NCI-H2029 (cell line): ENCODE measurements at regions not wholly inside any gene's neighbourhood (a gene's known extent, or its start where the extent isn't known, plus 50 kb on each side); places are given as distances from the start of the nearest gene placed in this dataset.
"Not testable (repeated sequence)": the region's sequence is repeated elsewhere in the genome, so short reads cannot be mapped to it uniquely, and the experiment has no call there.

Source experiments
- DNase-seq: peaks from one replicate; lab custom pipeline; 2025; lab: John Stamatoyannopoulos, UW

DNA sequence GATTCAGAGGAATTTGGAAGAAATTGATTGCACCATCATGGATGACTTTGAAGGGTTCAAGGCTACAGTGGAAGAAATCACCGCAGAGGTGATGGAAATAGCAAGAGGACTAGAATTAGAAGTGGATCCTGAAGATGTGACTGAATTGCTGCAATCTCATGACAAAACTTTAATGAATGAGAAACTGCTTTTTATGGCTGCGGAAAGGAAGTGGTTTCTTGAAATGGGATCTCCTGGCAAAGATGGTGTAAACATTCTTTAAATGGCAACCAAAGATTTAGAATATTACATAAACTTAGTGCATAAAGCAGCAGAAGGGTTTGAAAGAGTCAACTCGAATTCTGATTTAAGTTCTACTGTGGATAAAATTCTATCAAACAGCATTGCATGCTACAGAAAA lies 698.6 kb downstream of the PLA2G4A start:
- no peak for DNase-seq

DNA sequence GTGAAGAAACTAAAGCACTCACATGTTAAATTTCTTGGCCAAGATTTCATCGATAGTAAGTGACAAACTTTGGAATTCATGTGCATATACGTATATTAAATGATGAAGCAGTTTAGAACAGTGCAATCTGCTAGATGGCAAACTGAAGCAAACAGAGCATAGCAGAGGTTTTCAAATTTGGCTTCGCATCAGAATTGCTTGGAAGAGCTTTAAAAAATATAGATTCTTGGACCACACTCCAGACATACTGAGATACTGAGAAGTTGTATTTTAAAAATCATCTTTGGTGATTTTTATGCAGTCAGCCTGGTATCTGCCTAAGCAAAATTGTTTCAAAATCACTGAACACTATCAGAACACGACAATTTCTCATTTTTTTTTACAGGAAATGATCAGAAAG lies 709.2 kb downstream of the PLA2G4A start:
- no peak for DNase-seq

DNA sequence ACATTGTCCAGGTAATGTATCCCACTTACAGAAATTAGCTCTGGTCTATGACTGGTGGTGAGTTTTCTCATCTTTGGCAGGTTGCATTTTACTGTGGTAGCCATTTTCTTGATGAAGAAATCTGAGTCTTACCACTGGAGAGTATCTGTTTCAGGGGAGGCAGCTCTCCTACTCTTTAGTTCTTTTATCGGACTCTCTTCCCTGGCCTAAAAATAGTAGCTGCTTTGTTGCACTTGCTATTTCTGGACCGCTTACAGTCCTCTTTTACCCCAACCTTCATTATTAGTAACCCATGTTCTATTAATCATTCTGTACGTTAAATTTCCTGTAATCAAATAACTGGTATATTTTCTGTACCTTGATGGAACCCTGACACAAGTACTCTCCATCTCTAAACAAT lies 720.8 kb downstream of the PLA2G4A start:
- no peak for DNase-seq

DNA sequence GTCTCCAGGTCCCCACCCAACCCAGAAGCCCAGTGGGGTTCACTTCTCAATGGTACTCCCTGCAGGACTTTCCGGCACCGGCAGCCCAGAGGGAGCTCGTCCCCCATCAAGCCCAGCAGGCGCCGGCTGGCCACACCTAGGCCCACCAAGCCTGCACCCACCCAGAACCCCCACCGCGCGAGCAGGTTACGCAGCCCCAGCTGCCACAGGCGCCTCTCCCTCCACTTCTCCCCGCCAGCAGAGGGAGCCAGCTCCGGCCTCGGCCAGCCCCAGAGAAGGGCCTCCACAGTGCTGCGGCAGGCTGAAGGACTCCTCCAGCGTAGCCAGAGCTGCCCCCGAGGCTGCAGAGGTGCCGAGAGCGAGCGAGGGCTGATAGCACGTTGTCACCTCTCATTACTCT lies 722.3 kb downstream of the PLA2G4A start:
- no peak for DNase-seq

DNA sequence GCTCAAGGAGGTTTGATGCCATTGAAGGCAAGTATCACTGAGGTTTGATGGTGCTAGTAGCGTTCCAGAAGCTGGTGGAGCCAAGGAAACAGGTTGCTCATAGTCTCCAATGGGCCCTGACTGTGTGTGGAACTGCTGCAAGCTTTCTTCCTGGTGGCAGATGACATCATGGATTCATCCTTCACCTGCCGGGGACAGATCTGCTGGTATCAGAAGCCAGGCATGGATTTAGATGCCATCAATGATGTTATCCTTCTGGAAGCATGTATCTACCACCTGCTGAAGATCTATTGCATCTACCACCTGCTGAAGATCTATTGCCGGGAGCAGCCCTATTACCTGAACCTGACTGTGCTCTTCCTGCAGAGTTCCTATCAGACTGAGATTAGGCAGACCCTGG lies 734.4 kb downstream of the PLA2G4A start:
- DNase-seq = no peak

DNA sequence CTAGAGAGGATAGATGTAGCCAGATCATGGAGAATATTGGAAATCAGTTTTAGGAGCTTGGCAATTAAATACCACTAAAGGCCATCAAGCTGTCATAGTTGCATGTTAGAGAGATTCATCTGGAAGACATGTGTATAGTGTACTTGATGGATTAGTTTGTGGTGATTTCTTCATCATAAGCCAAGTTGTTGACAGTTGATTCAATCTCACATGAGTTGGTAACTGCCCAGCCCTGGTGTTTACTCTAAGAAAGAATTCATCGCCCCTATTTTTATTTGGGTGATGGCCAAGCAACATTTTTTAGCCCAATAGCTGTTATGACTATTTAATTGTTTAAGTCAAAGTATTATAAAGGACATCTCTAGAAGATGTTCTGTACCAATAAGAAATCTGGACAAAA lies 737.6 kb downstream of the PLA2G4A start:
- no peak for DNase-seq

DNA sequence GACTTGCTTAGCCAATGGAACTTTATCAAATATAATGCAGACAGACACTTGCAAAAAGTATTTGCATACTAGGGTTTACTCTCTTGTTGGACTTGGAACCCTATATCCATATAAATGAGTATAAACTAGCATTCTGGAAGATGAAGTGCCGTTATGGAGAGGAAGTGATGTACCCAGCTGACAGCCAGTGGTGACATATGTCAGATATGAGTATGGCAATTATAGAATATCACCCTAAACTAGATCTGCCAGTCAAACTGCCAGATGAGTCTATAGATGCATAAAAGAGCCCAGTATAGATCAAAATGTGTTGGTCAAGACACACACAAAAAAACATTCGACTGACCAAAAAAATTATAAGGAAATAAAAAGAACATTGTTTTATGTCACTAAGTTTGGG lies 739.3 kb downstream of the PLA2G4A start:
- no peak for DNase-seq

DNA sequence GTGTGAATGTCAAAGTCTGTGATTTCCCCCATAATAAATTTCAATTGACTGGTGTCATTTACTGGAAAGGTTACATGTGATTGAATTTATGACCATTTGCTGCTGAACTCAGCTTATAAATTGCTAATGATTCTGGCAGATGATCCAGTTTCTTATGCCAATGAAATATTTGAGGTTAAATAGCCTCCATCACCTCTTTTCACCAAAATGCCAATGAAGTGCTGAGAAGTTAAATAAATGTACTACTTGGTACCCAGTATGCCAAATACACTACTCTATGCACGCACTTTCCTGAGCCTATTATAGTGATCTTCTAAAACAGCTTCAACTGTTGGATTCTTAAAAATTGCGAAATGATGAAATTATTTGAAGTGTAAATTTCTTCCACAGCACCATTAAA lies 741.4 kb downstream of the PLA2G4A start:
- DNase-seq = no peak

DNA sequence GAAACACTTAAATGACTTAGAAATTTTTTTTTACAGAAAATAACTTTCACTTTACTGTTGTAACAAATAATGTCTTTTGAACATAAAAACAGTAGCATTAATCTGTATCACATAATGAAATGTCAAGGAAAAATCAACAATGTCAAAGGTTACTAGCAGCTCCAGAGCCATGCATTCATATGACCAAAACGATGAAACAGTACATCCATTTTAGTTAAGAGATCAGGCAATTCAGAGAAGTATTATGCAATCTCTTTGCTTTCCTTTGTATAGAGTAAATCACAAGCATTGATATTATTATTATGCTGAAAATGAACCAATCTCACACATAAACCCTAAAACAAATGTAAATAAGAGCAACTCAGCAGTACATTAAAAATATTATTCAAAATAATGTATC lies 748.9 kb downstream of the PLA2G4A start:
- DNase-seq = no peak

DNA sequence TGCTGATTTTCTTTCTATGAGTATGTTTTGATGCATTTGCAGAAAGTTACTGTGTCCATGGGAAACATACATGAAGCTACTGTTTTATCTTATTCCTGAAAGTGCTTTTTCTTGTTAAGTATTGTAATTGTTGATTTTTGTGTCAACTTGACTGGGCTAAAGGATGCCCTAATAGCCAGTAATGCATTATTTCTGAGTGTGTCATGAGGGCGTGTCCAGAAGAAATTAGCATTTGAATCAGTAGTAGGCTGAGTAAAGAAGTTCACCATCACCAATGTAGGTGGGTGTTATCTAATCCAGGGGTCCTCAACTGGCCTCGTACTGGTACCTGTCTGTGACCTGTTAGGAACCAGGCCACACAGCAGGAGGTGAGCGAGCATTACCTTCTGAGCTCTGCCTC lies 760.2 kb downstream of the PLA2G4A start:
- no peak for DNase-seq

DNA sequence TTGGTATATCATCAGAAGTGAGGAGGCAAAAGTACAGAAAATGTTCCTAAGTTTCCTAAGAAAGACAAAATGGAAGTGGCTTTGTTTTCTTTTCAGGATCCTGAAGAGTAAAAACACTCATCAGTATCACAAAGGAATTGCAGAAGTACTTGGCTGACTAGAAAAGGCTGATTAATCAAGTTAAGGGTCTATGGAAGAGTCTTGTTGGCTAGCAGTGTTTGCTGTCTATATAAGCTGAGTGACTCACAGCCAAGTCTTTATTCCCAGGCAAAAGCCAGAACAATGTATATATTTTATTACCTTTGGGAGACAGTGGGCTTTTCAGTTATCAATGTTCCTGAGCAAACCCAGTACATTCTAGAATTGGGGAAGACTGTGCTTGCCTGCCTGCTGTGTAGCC lies 777.0 kb downstream of the PLA2G4A start:
- no peak for DNase-seq

DNA sequence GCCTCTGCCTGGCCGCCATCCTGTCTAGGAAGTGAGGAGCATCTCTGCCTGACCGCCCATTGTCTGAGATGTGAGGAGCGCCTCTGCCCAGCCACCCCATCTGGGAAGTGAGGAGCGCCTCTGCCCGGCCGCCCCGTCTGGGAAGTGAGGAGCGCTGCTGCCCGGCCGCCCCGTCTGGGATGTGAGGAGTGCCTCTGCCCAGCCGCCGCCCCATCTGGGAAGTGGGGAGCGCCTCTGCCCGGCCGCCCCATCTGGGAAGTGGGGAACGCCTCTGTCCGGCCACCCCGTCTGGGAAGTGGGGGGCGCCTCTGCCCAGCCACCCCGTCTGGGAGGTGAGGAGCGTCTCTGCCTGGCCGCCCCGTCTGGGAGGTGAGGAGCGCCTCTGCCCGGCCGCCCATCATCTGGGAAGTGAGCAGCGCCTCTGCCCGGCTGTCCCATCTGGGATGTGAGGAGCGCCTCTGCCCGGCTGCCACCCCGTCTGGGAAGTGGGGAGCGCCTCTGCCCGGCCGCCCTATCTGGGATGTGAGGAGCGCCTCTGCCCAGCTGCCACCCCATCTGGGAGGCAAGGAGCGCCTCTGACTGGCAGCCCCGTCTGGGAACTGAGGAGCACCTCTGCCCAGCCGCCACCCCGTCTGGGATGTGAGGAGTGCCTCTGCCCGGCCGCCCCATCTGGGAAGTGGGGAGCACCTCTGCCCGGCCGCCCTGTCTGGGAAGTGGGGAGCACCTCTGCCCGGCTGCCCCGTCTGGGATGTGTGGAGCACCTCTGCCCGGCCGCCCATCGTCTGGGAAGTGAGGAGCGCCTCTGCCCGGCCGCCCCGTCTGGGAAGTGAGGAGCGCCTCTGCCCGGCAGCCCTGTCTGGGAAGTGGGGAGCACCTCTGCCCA lies 787.3 kb downstream of the PLA2G4A start:
- DNase-seq = not testable (repeated sequence)

DNA sequence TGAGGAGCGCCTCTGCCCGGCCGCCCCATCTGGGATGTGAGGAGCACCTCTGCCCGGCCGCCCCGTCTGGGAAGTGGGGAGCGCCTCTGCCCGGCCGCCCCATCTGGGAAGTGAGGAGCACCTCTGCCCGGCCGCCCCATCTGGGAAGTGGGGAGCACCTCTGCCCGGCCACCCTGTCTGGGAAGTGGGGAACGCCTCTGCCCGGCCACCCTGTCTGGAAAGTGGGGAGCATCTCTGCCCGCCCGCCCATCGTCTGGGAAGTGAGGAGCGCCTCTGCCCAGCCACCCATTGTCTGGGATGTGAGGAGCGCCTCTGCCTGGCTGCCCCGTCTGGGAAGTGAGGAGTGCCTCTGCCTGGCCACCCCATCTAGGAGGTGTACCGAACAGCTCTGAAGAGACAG lies 788.1 kb downstream of the PLA2G4A start:
- not testable (repeated sequence) for DNase-seq

DNA sequence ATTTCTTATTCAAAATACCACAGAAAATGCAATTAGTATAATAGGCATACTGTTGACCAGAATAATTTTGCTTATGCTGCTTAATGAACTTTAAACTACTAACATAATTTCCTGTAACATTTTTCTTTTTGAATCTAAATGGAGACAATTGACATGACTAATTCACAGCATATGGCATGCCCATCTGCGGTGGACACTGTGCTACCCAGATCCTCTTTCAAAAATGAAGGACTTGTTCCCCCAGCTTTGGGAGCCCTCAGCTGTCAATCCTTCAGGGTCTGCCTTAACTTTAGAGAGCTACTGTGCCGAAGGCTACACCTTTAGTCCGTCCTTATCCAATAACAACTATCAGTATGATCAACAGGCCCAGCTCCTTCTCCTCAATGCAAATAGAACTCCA lies 789.0 kb downstream of the PLA2G4A start:
- no peak for DNase-seq

DNA sequence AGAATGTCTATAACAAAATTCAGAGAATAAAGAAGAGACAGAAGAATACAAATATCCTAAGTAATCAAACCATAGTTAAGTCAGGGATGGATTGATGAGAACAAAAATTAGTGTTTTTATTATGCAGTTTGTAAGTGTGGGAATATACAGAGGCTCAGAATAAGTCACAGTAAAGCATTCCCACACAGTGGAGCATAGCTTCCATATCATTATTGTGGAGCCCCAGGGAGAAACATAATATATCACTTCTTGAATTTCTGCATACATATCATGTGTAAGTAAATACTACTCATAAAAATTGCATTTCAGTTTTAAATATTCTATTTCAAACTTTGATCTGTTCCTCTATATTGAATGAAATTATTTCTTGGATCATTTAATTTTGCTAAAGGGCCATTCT lies 790.4 kb downstream of the PLA2G4A start:
- DNase-seq = no peak

DNA sequence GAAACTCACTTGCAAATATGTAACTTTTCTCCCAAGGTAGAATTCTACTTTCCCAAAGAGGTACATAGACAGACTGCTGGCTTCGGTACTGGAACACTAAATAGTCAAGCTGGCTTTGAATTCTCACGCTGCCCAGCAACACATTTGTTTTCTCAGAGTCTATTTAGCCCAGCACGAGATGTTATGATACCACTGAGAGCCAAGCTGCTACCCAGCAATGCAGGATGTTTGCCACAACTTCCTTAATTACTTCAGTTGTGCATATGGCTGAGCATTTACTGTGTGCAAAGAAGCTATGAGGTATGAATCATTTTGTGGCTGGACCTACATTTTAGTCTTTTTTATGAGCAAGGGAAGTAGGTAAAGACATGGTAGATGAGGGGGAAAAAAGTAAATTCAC lies 793.2 kb downstream of the PLA2G4A start:
- no peak for DNase-seq

DNA sequence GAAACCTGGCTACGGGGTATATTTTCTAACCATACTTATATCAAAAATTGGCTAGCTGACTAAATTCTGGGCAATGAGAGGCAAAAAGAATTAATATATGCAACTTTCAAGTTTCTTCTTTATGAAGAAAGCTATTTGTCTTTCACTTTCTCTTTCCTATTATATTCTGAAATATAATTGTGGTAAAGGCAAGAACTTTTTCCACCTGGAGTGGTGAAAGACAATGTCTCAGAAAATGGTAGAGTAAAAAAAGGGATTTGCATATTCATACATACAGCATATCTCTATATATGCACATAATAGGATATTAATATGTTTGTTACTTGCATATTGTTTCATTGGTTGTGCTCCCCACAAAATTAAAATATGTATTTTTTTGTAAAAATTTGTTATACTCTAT lies 793.8 kb downstream of the PLA2G4A start:
- no peak for DNase-seq

DNA sequence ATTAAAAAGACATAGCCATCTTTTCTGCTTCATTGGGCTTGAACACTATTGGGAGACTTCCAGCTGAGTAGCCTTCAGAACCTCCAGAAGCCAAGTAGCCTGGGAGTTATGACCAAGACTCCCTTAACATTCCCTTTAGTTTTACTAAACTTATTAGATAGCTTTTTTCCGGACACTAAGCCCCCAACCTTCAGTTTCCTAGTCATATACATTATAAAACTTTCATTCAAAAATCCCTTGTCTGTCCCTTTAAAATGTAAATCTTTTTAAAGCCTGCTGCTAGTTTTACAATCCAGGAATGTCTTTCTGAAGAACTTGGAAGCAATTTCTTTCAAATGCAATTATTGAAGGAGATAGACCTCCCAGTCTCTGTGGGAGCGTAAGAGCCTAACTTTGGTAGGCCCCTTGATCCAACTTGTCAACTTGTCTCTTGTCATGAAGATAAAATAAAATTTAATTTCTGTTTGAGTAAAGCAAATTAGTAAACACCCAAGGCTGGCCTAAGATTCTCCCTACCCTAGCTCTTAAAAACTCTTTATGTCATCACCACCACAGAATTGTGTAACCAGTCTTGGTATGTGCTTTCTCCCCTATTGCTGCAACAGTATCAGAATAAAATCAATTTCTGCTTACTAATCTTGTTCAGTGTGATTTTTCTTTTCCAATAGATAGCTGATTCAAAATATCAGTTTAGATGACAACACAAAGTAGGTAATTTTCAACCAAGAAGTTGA lies 796.2 kb downstream of the PLA2G4A start:
- no peak for DNase-seq

DNA sequence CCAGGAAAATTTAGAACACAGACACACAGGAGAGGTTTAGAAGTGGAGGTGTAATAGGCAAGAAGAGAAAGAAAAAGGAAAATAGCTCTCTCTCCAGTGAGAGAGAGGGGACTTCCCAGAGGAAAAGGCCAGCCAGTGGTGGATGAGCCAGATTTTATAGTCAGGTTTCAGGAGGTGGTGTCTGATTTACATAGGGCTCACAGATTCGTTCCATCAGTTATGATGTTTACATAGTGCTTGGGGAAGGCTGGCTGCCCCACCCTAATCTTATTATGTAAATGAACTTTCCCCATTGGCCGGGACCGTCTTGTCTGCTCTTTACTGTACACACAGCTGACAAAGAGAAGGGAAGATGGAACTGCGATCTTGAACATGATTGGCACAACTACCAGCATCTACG lies 797.3 kb downstream of the PLA2G4A start:
- DNase-seq = no peak

DNA sequence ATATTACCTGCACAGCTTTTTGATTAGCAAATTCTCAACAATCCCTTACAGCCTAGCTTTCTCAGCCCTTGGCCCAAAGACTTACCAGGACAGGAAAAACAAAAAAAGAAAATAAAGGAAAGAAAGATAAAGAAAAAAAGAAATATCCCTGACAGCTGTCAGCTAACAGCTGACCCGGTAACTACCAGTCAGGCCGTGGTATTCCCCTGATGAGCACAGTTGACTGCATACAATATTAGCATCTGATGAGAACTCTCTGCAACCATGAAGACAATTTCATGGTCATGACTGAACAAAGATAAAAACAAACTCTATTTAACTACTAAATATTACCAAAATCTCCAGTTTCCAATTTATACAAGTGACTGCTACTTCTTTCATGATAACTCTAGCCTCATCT lies 798.8 kb downstream of the PLA2G4A start:
- DNase-seq = no peak

DNA sequence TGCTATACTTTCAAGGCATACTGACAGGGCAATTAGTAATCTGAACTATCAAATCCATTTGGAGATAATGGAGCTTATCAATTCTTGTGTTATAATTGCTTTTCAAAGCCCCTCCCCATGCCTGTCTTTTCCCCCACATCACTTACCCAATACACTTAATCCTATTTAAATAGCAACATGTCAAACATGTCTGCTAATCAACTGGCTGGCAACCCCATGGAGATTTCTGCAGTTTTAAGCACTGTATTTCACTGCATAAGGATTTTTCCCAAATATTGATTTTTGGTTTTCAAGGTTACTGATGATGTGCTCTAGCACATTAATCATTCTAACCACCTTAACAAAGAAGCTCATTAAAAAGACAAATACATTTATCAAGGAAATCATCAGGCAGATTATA lies 800.3 kb downstream of the PLA2G4A start:
- DNase-seq = no peak

DNA sequence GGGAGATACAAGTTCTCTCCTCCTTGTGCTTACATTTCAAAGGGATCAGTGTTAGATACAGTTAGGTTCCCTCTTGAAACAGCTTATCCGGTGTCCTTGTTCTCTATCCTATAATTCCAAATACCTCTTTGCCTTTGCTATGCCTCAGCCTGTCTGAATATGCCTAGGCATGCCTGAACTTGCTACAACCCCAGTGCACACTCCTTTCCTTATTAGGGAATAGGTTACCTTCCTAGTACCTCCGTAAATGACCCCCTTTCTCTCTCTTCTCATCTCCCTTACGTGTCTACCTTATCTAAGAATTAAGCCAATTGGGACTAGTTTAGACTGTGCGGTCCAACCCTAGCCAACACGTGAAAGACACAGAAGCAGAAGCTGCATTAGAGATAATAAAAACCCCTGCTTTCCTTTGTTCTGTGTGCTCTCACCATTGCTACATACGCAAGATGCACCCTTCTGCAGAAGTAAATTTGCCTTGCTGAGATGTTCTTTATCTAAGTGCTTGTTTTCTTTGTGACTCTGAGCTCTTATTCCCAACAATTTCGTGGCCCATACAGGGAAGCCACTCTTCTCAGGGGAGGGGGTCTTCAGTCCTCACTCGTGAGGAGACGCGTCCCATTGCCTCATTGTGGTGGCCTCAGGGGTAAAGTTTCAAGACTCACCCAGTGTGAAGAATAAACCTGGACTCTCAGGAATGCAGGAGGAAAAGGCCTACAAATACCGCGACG lies 802.1 kb downstream of the PLA2G4A start:
- DNase-seq = no peak

DNA sequence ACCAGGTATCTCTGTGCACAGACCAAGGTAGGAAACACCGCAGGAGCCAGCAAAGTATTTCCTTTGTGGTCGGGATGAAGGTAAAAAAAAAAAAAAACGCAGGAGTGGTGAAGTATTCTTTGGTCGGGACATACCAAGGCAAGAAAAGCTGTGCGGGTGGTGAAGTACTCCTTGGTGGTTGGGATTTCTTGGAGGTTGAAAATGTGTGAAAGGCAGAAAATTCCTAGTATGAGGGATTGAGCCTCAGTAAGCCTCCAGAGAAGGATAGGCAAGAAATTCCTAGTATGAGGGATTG lies 802.6 kb downstream of the PLA2G4A start:
- no peak for DNase-seq
